Panc1 (cell line): ENCODE measurements at regions not wholly inside any gene's neighbourhood (a gene's known extent, or its start where the extent isn't known, plus 50 kb on each side); places are given as distances from the start of the nearest gene placed in this dataset.

Experiments used
- ATAC-seq: fragments of 200-7000 bp; cut with Tn5 transposase; 2 replicates; pipeline ENCODE4 v1.9.1; 2020; ENCODE audit warnings: mild to moderate bottlenecking, moderate library complexity
- BruUV-seq: library from RNA; stranded (reverse); fragments of 400-500 nt; replicated peaks from 2 replicates; lab custom pipeline; 2021; lab: Mats Ljungman, UMichigan
- CTCF ChIA-PET: fragments of 300-600 bp; sonication (Branson Sonifier 250); formaldehyde crosslinking; loops from one replicate; lab custom pipeline; 2022; ENCODE audit warnings: antibody characterized with exemption; lab: Charles Lee
- POLR2A ChIA-PET: fragments of 300-600 bp; sonication (Branson Sonifier 250); formaldehyde crosslinking; loops from one replicate; lab custom pipeline; 2022; ENCODE audit warnings: antibody characterized with exemption; lab: Charles Lee
- DNase-seq: peaks from one replicate; pipeline ENCODE4 v3.0.0-alpha.2; 2010; ENCODE audit warnings: low read depth, low spot score
- H3K27ac ChIP-seq: 2 replicates; pipeline ENCODE4 v1.5.1; 2011; ENCODE audit warnings: mild to moderate bottlenecking, low read length, inconsistent platforms
- H3K27me3 ChIP-seq: fragments of 200-500 bp; sonication (Bioruptor generic); 2 replicates; pipeline ENCODE4 v1.6.0; 2014; ENCODE audit warnings: low read length, inconsistent platforms; ENCODE audit not compliant: control insufficient read depth, insufficient read depth
- H3K36me3 ChIP-seq: fragments of 200-500 bp; sonication (Bioruptor generic); 2 replicates; pipeline ENCODE4 v1.5.1; 2014; ENCODE audit warnings: inconsistent platforms, mild to moderate bottlenecking, low read length, moderate library complexity; ENCODE audit not compliant: control insufficient read depth, insufficient read depth
- H3K4me1 ChIP-seq: 2 replicates; pipeline ENCODE4 v1.5.1; 2011; ENCODE audit warnings: inconsistent platforms, mild to moderate bottlenecking, low read length, moderate library complexity; ENCODE audit not compliant: control insufficient read depth, insufficient read depth
- H3K4me3 ChIP-seq, 2 experiments: 2 replicates each; pipeline ENCODE4 v1.5.1; 2011 to 2012; ENCODE audit warnings: low read depth in 2 of 2, low read length in 2 of 2, mild to moderate bottlenecking in 2 of 2, inconsistent platforms in 1 of 2, moderate library complexity in 1 of 2
- H3K9me3 ChIP-seq: fragments of 200-500 bp; sonication (Bioruptor generic); 2 replicates; pipeline ENCODE4 v1.5.1; 2014; ENCODE audit warnings: low read depth, mild to moderate bottlenecking, inconsistent platforms, low read length, moderate library complexity; ENCODE audit not compliant: control insufficient read depth, insufficient read depth
- POLR2AphosphoS5 ChIP-seq: IDR thresholded peaks from 2 replicates; pipeline ENCODE4 v1.6.1; 2012; ENCODE audit warnings: mild to moderate bottlenecking, low read depth, low read length, moderate library complexity
- SIN3A ChIP-seq: IDR thresholded peaks from 2 replicates; pipeline ENCODE4 v1.6.1; 2012; ENCODE audit warnings: low read depth, mild to moderate bottlenecking, low read length, moderate library complexity, borderline replicate concordance; ENCODE audit not compliant: insufficient read depth
- TCF7L2 ChIP-seq: IDR thresholded peaks from 2 replicates; pipeline ENCODE4 v1.6.1; 2011; ENCODE audit warnings: mild to moderate bottlenecking, low read depth, low read length, inconsistent platforms
- in situ Hi-C: cut with HindIII; loops from 2 replicates; pipeline ENCODE4 v1.10.0; 2016; ENCODE audit warnings: low sequenced_read_pairs, low pct_unique_long_range_greater_than_20kb
- intact Hi-C: fragments of 100-400 bp; cut with micrococcal nuclease; formaldehyde crosslinking; loops from one replicate; pipeline ENCODE4 v1.10.0; 2022; ENCODE audit not compliant: unreplicated experiment
- TF ChIP-seq, protein P1 (sequence below), 2 experiments: IDR thresholded peaks; 2 replicates each; pipeline ENCODE4 v1.6.1; 2011 to 2012; ENCODE audit warnings: low read depth in 2 of 2, control low read depth in 1 of 2, low read length in 1 of 2, mild to moderate bottlenecking in 1 of 2, moderate library complexity in 1 of 2; ENCODE audit not compliant: insufficient read depth in 1 of 2
- TF ChIP-seq, protein P2 (sequence below): fragments of 450-650 bp; IDR thresholded peaks from 2 replicates; pipeline ENCODE4 v1.5.1; 2017; ENCODE audit warnings: mild to moderate bottlenecking

DNA sequence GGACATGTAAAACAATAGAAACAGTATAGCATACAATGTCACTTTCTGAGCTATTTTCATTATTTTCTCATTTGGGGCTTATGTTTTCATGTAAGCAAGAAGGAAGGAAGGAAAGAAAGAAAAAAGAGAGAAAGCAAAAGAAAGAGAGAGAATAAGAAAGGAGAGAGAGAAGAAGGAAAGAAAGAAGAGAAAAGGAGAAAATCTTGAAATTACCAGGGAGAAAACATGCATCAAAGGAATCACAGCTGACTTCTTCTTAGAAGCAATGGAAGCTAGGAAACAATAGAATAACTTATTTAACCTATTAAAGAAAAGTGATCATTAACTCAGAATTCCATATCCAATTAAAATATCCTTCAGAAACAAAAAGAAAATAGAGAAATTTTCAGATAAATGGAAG lies 471.5 kb downstream of the OCA2 start:
- POLR2A ChIA-PET = no interaction called here
- Histone ChIP-seq H3K9me3 (peaks cover 12% of the 10 kb centered on the region), H3K27ac (no peak overlapping the region), H3K27me3 (no peaks in the 10 kb centered on the region), H3K4me1 (no peaks in the 10 kb centered on the region), H3K4me3 (no peak overlapping the region), H3K36me3 (no peaks in the 10 kb centered on the region)
- in situ Hi-C loops (no loop called here), intact Hi-C loops (no loop called here)
- no peak for DNase-seq
- ATAC-seq = no peak
- no TSS peak for BruUV-seq
- CTCF ChIA-PET = no interaction called here
- TF ChIP-seq, protein P1, sequence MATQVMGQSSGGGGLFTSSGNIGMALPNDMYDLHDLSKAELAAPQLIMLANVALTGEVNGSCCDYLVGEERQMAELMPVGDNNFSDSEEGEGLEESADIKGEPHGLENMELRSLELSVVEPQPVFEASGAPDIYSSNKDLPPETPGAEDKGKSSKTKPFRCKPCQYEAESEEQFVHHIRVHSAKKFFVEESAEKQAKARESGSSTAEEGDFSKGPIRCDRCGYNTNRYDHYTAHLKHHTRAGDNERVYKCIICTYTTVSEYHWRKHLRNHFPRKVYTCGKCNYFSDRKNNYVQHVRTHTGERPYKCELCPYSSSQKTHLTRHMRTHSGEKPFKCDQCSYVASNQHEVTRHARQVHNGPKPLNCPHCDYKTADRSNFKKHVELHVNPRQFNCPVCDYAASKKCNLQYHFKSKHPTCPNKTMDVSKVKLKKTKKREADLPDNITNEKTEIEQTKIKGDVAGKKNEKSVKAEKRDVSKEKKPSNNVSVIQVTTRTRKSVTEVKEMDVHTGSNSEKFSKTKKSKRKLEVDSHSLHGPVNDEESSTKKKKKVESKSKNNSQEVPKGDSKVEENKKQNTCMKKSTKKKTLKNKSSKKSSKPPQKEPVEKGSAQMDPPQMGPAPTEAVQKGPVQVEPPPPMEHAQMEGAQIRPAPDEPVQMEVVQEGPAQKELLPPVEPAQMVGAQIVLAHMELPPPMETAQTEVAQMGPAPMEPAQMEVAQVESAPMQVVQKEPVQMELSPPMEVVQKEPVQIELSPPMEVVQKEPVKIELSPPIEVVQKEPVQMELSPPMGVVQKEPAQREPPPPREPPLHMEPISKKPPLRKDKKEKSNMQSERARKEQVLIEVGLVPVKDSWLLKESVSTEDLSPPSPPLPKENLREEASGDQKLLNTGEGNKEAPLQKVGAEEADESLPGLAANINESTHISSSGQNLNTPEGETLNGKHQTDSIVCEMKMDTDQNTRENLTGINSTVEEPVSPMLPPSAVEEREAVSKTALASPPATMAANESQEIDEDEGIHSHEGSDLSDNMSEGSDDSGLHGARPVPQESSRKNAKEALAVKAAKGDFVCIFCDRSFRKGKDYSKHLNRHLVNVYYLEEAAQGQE (IDR thresholded peaks at IDR 0.05; ENCODE audit: insufficient read depth in 1 of 2, low read depth in 2 of 2, low read length in 1 of 2) = no peak
- TF ChIP-seq POLR2AphosphoS5 = no peak
- TF ChIP-seq, protein P2, sequence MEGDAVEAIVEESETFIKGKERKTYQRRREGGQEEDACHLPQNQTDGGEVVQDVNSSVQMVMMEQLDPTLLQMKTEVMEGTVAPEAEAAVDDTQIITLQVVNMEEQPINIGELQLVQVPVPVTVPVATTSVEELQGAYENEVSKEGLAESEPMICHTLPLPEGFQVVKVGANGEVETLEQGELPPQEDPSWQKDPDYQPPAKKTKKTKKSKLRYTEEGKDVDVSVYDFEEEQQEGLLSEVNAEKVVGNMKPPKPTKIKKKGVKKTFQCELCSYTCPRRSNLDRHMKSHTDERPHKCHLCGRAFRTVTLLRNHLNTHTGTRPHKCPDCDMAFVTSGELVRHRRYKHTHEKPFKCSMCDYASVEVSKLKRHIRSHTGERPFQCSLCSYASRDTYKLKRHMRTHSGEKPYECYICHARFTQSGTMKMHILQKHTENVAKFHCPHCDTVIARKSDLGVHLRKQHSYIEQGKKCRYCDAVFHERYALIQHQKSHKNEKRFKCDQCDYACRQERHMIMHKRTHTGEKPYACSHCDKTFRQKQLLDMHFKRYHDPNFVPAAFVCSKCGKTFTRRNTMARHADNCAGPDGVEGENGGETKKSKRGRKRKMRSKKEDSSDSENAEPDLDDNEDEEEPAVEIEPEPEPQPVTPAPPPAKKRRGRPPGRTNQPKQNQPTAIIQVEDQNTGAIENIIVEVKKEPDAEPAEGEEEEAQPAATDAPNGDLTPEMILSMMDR = no peak
- no peak for TF ChIP-seq SIN3A
- no peak for TF ChIP-seq TCF7L2

DNA sequence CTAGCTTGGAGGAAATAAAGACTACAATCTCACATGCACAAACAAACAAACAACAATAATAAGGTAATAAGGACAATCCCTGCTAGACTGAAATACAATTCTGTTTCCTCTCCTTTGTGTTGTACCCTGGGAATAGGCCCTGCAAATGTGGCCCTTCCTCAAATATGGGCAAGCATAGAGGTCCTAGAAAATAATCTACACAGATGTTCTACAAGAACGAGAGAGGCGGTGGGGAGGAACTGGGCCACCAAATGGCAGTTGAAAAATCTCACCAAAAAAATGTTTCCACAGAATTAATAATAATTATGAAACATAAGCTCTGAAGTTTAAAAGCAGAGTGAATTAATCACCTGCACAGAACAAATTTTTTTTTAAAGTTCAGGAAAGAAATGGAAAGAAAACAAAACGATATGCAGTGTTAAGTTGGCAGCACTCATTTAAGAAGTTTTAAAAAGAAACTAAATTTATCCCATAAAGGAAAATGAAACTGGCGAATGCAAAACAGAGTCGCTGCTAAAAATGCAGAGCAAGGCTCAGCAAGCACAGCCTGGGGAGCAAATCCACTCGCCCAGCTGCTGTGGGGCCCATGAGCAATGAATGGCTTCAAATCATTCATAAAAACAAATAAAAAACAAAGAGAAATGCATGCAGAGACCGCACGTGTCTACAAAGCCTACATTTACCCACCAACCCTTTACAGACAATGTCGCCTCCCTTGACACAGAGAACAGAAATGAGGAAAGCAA lies 475.4 kb downstream of the OCA2 start:
- no peaks in the 10 kb centered on the region for H3K4me1 ChIP-seq
- DNase-seq (no peak), ATAC-seq (no peak)
- H3K27ac ChIP-seq = no peak overlapping the region
- intact Hi-C loops (no loop called here), in situ Hi-C loops (no loop called here)
- BruUV-seq = no TSS peak
- no peak for TF ChIP-seq TCF7L2
- TF ChIP-seq, protein P2 = no peak
- TF ChIP-seq SIN3A = no peak
- TF ChIP-seq, protein P1 (IDR thresholded peaks at IDR 0.05; ENCODE audit: insufficient read depth in 1 of 2, low read depth in 2 of 2, low read length in 1 of 2) = no peak
- no peak for TF ChIP-seq POLR2AphosphoS5
- H3K36me3 ChIP-seq = no peaks in the 10 kb centered on the region
- CTCF ChIA-PET = no interaction called here
- no peaks in the 10 kb centered on the region for H3K27me3 ChIP-seq
- peaks cover 12% of the 10 kb centered on the region for H3K9me3 ChIP-seq
- POLR2A ChIA-PET = no interaction called here
- H3K4me3 ChIP-seq = no peak overlapping the region
